ENCODE measurements at regions not wholly inside any gene's neighbourhood (a gene's known extent, or its start where the extent isn't known, plus 50 kb on each side); places are given as distances from the start of the nearest gene placed in this dataset.

- Histone ChIP-seq H3K27ac (ENCODE audit: low read length) (no peak overlapping the region), H3K9me3 (replicated peaks; ENCODE audit: control insufficient read depth, low read depth, low read length) (no peaks in the 10 kb centered on the region), H3K36me3 (ENCODE audit: control insufficient read depth, insufficient read depth, low read length) (no peaks in the 10 kb centered on the region), H3K27me3 (ENCODE audit: control insufficient read depth, insufficient read depth, low read length) (peaks cover 86% of the 10 kb centered on the region), H3K4me3 (ENCODE audit: low read length) (no peak overlapping the region), H3K4me1 (ENCODE audit: control insufficient read depth, insufficient read depth, low read length) (no peaks in the 10 kb centered on the region)
- no CpG with 5 or more reads among the region's 7 CpGs for WGBS (ENCODE audit: insufficient coverage)
- DNase-seq: no peak
These were observed 300.2 kb downstream of the IRF8 start for GRCh38 chr16:86199182-86199581.

DNA sequence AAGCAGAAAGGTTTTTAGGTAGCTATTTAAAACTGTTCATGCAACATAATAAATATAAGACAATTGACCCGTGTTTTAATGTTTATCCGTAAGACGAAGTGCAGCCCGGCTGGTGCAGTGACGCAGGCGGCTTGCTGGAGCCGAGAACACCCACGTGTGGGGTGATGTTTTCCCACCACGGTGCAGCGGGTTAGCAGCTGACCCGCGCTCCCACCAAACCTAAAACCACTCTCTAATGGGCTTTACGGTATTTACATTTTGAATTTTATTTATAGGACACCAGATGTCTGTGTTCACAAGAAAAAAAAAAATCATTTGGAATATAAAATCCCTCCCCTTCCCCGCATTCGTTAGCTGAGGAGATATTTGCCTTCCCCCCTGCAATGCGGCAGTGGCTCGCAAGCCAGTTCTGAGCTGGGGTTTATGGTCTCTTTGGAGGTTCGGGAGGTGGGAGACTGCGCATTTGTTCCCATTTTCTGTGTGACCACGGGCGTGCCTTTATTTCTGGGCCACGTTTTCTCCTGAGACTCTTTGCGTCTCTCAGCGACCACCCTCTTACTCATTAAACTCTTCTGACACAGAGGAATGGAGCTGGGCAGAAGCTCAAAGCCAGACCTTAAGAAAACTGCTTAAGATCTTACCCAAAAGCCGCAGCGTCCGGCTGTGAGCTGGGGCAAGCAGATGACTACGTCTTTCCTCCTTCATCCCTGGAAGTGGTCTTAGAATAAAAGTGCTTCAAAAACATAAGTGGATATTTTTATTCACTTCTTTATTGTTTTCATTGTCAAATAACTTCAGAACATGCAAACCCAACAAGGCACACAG is 301.1 kb downstream of the IRF8 start:
- WGBS (ENCODE audit: insufficient coverage): 12% methylated on average over 9 of the region's 28 CpGs

GRCh38 chr16:86200722-86201121 is 301.8 kb downstream of the IRF8 start:
- no peaks in the 10 kb centered on the region for H3K9me3 ChIP-seq (replicated peaks; ENCODE audit: control insufficient read depth, low read depth, low read length)
- 46% methylated on average over 9 of the region's 9 CpGs for WGBS (ENCODE audit: insufficient coverage)
- DNase-seq: no peak
- peaks cover 80% of the 10 kb centered on the region for H3K27me3 ChIP-seq (ENCODE audit: control insufficient read depth, insufficient read depth, low read length)
- H3K4me3 ChIP-seq (ENCODE audit: low read length): no peak overlapping the region
- H3K27ac ChIP-seq (ENCODE audit: low read length): no peak overlapping the region
- H3K36me3 ChIP-seq (ENCODE audit: control insufficient read depth, insufficient read depth, low read length): no peaks in the 10 kb centered on the region
- H3K4me1 ChIP-seq (ENCODE audit: control insufficient read depth, insufficient read depth, low read length): no peaks in the 10 kb centered on the region

More for the DNA sequence above, 301.1 kb downstream of the IRF8 start:
- H3K27ac ChIP-seq (ENCODE audit: low read length): no peak overlapping the region
- H3K36me3 ChIP-seq (ENCODE audit: control insufficient read depth, insufficient read depth, low read length): no peaks in the 10 kb centered on the region
- no peak overlapping the region for H3K4me3 ChIP-seq (ENCODE audit: low read length)
- H3K27me3 ChIP-seq (ENCODE audit: control insufficient read depth, insufficient read depth, low read length): peaks cover 81% of the 10 kb centered on the region
- no peaks in the 10 kb centered on the region for H3K4me1 ChIP-seq (ENCODE audit: control insufficient read depth, insufficient read depth, low read length)
- no peak for DNase-seq
- no peaks in the 10 kb centered on the region for H3K9me3 ChIP-seq (replicated peaks; ENCODE audit: control insufficient read depth, low read depth, low read length)

DNA sequence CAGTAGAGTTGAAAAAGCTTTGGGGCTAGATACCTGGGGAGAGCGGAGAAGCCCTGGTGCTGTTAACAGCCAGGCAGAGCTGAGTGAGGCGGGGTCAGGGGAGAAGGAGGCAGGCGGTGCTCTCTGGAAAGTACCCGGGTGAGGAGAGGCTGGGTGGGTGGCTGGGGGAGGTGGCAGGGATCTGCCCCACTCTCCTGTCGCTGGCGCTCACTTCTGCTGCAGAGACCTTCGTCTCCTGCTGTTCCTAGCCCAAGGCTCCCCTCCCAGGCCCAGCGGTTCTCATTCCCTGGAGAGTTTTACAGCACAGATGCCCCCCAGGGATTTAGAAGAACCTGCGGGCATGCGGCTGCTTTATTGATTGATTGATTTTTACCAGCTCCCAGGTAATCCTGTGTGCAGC is 302.8 kb downstream of the IRF8 start:
- Histone ChIP-seq H3K4me1 (ENCODE audit: control insufficient read depth, insufficient read depth, low read length) (no peaks in the 10 kb centered on the region), H3K4me3 (ENCODE audit: low read length) (no peak overlapping the region), H3K27ac (ENCODE audit: low read length) (no peak overlapping the region), H3K27me3 (ENCODE audit: control insufficient read depth, insufficient read depth, low read length) (peaks cover 71% of the 10 kb centered on the region), H3K36me3 (ENCODE audit: control insufficient read depth, insufficient read depth, low read length) (no peaks in the 10 kb centered on the region), H3K9me3 (replicated peaks; ENCODE audit: control insufficient read depth, low read depth, low read length) (no peaks in the 10 kb centered on the region)
- WGBS (ENCODE audit: insufficient coverage): 21% methylated on average over 6 of the region's 10 CpGs
- DNase-seq: no peak

GRCh38 chr16:86202267-86202666 is 303.3 kb downstream of the IRF8 start:
- WGBS (ENCODE audit: insufficient coverage): 59% methylated on average over 13 of the region's 16 CpGs
- Histone ChIP-seq H3K36me3 (ENCODE audit: control insufficient read depth, insufficient read depth, low read length) (no peaks in the 10 kb centered on the region), H3K27ac (ENCODE audit: low read length) (no peak overlapping the region), H3K4me3 (ENCODE audit: low read length) (no peak overlapping the region), H3K4me1 (ENCODE audit: control insufficient read depth, insufficient read depth, low read length) (no peaks in the 10 kb centered on the region), H3K9me3 (replicated peaks; ENCODE audit: control insufficient read depth, low read depth, low read length) (no peaks in the 10 kb centered on the region), H3K27me3 (ENCODE audit: control insufficient read depth, insufficient read depth, low read length) (peaks cover 71% of the 10 kb centered on the region)
- no peak for DNase-seq

DNA sequence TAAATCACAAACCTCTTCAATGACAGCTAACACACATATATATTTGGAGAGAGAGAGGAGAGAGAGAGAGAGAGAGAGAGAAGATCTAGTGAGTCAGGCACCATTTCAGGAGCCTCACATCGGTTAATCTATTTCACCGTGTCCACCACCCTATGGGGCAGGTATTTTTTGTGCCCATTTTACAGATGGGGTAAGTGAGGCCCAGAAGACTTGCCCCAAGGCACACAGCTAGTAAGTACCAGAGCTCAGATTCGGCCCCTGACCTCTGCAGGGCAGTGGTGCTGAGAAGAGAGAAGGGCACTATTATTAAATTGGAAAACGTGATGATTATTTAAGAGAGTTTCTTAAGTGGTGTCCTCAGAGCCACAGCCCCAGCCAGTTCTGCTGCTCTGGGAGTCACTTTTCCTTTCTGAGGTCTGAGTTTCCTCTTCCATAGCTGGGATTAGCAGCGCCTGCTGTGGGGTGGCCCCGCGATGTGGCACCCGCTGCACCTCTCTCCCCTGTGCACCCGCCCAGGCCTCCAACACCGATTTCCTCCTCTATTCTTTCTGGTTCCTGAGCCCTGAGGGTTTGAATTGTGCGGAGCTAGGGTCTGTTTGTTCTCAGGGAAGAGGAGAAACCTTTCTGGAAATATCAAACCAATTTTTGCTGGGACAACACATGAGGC is 303.9 kb downstream of the IRF8 start:
- Histone ChIP-seq H3K4me1 (ENCODE audit: control insufficient read depth, insufficient read depth, low read length) (no peaks in the 10 kb centered on the region), H3K27ac (ENCODE audit: low read length) (no peak overlapping the region), H3K4me3 (ENCODE audit: low read length) (no peak overlapping the region), H3K9me3 (replicated peaks; ENCODE audit: control insufficient read depth, low read depth, low read length) (no peaks in the 10 kb centered on the region), H3K27me3 (ENCODE audit: control insufficient read depth, insufficient read depth, low read length) (peaks cover 71% of the 10 kb centered on the region), H3K36me3 (ENCODE audit: control insufficient read depth, insufficient read depth, low read length) (no peaks in the 10 kb centered on the region)
- WGBS (ENCODE audit: insufficient coverage): 79% methylated on average over 5 of the region's 11 CpGs
- DNase-seq: no peak

DNA sequence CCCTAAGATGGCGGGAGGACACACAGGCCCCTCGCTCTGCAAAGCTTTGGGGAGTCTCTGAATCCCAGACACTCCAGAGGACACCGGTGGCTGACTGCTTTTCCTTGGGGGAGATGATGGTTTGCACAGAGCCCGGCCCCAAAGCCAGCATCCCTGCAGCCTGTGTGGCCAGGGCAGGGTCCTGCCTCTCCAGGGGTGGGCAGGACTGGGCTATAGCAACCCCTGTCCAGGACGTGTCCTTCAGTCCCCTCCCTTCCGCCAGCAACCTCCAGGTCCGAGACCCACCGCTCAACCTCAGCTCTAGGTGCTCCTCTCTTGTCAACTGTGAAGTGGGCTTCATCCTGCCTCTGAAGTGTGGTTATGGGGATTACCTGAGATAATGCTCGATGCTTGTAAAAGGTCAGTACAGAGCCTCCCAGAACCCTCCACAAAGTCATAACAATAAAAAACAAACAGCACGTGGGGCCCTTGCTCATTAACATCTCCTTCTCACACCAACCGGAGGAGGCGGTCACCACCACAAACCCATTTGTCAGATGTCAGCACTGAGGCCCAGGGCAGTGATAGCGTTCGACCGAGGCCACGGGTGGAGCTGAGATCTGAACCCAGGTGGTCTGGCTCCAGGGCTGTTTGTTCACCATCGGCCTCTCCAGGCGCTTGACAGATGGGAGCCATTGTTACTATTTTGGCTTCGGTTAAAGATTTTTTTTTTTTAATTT is 304.8 kb downstream of the IRF8 start:
- Histone ChIP-seq H3K4me1 (ENCODE audit: control insufficient read depth, insufficient read depth, low read length) (no peaks in the 10 kb centered on the region), H3K9me3 (replicated peaks; ENCODE audit: control insufficient read depth, low read depth, low read length) (no peaks in the 10 kb centered on the region), H3K4me3 (ENCODE audit: low read length) (no peak overlapping the region), H3K36me3 (ENCODE audit: control insufficient read depth, insufficient read depth, low read length) (no peaks in the 10 kb centered on the region), H3K27me3 (ENCODE audit: control insufficient read depth, insufficient read depth, low read length) (peaks cover 65% of the 10 kb centered on the region), H3K27ac (ENCODE audit: low read length) (no peak overlapping the region)
- whole genome bisulfite sequencing (ENCODE audit: insufficient coverage): 61% methylated on average over 10 of the region's 19 CpGs
- no peak for DNase-seq

DNA sequence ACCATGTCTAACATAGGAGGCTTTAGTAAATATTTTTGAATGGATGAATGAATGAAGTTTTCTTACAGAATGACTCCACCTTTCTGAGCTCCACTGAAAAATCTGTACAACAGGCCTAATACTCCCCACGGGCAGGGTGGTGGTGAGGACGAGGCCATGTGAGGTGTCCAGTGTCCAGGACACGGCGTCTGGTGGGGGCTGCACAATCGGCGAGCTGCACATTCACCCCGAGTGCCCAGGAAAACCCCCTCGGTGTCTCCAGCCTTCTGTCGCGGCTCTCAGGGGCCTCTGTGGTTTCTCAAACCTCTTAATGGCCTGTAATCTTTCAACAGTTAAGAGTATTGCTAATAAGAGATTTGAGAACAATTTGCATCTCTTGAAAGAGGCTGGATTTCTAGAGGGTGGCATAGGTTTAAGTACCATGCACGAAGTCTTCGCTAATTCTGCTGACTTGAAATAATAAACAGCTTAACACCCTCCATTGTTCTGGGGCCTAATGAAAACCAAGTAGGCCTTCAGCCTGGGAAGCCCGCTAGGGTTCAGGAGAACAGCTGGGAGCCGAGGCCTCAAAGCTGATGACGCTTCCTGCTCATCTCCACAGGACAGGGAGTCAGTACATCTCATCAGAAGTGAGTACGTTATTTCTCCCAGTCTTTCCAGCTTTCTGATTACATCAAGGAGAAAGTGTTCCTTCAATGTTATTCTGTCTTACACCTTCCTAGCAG is 304.6 kb upstream of the FOXF1 start:
- H3K9me3 ChIP-seq (replicated peaks; ENCODE audit: control insufficient read depth, low read depth, low read length): no peaks in the 10 kb centered on the region
- 53% methylated on average over 8 of the region's 16 CpGs for WGBS (ENCODE audit: insufficient coverage)
- H3K27ac ChIP-seq (ENCODE audit: low read length): no peak overlapping the region
- peaks cover 58% of the 10 kb centered on the region for H3K27me3 ChIP-seq (ENCODE audit: control insufficient read depth, insufficient read depth, low read length)
- DNase-seq: no peak
- H3K4me3 ChIP-seq (ENCODE audit: low read length): no peak overlapping the region
- no peaks in the 10 kb centered on the region for H3K4me1 ChIP-seq (ENCODE audit: control insufficient read depth, insufficient read depth, low read length)
- H3K36me3 ChIP-seq (ENCODE audit: control insufficient read depth, insufficient read depth, low read length): no peaks in the 10 kb centered on the region

DNA sequence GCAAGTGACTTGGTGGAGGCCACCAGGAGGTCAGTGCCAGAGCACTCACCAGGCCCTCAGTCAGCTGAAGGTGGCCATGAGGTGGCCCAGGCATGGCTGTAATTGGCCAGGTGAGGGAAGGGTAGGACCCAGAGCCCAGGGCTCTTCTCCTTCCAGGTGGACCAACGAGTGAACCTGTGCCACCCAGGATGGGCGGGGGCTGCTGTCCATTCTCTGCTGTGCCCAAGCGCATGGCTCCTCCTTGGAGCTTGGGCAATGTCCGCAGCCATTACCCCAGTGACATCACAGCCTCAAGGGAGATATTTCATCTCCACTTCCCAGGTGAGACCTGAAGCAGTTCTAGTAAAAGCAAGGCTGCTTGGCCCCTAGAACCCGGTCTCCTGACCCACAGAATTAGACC is 303.0 kb upstream of the FOXF1 start:
- H3K4me3 ChIP-seq (ENCODE audit: low read length): no peak overlapping the region
- peaks cover 49% of the 10 kb centered on the region for H3K27me3 ChIP-seq (ENCODE audit: control insufficient read depth, insufficient read depth, low read length)
- H3K27ac ChIP-seq (ENCODE audit: low read length): no peak overlapping the region
- no peak for DNase-seq
- H3K9me3 ChIP-seq (replicated peaks; ENCODE audit: control insufficient read depth, low read depth, low read length): no peaks in the 10 kb centered on the region
- no peaks in the 10 kb centered on the region for H3K36me3 ChIP-seq (ENCODE audit: control insufficient read depth, insufficient read depth, low read length)
- H3K4me1 ChIP-seq (ENCODE audit: control insufficient read depth, insufficient read depth, low read length): no peaks in the 10 kb centered on the region
- WGBS (ENCODE audit: insufficient coverage): 70% methylated on average over 3 of the region's 5 CpGs

- 32% methylated on average over 2 of the region's 2 CpGs for WGBS (ENCODE audit: insufficient coverage)
- DNase-seq: no peak
- no peak overlapping the region for H3K4me3 ChIP-seq (ENCODE audit: low read length)
These were observed 301.1 kb upstream of the FOXF1 start for GRCh38 chr16:86209202-86209601.

More at GRCh38 chr16:86209202-86209601, 301.1 kb upstream of the FOXF1 start:
- Histone ChIP-seq H3K9me3 (replicated peaks; ENCODE audit: control insufficient read depth, low read depth, low read length) (no peaks in the 10 kb centered on the region), H3K27me3 (ENCODE audit: control insufficient read depth, insufficient read depth, low read length) (peaks cover 33% of the 10 kb centered on the region), H3K36me3 (ENCODE audit: control insufficient read depth, insufficient read depth, low read length) (no peaks in the 10 kb centered on the region), H3K4me1 (ENCODE audit: control insufficient read depth, insufficient read depth, low read length) (no peaks in the 10 kb centered on the region), H3K27ac (ENCODE audit: low read length) (no peak overlapping the region)

Data from muscle of leg (tissue), 3 donors.